ENCODE measurements at regions not wholly inside any gene's neighbourhood (a gene's known extent, or its start where the extent isn't known, plus 50 kb on each side); places are given as distances from the start of the nearest gene placed in this dataset.

- H3K36me3 ChIP-seq: no peaks in the 10 kb centered on the region
- H3K27ac ChIP-seq: no peak overlapping the region
- intact Hi-C loops (cut with DNase I): no loop called here
- no peak for DNase-seq (ENCODE audit: low spot score in 2 of 2)
- H3K27me3 ChIP-seq: no peaks in the 10 kb centered on the region
- no peak for TF ChIP-seq CTCF (IDR thresholded peaks at IDR 0.05)
- no peaks in the 10 kb centered on the region for H3K9me3 ChIP-seq
- H3K4me3 ChIP-seq: no peak overlapping the region
- no peaks in the 10 kb centered on the region for H3K4me1 ChIP-seq
Measured at GRCh38 chr6:120411394-120411793, 922.9 kb downstream of the TBC1D32 start.

GRCh38 chr6:120410586-120410985 lies 923.7 kb downstream of the TBC1D32 start:
- no peaks in the 10 kb centered on the region for H3K9me3 ChIP-seq
- intact Hi-C loops (cut with DNase I): no loop called here
- H3K27me3 ChIP-seq: no peaks in the 10 kb centered on the region
- H3K36me3 ChIP-seq: no peaks in the 10 kb centered on the region
- H3K4me1 ChIP-seq: no peaks in the 10 kb centered on the region
- no peak for DNase-seq (ENCODE audit: low spot score in 2 of 2)
- H3K27ac ChIP-seq: no peak overlapping the region
- H3K4me3 ChIP-seq: no peak overlapping the region
- TF ChIP-seq CTCF (IDR thresholded peaks at IDR 0.05): no peak

- intact Hi-C loops (cut with DNase I): no loop called here
Measured at GRCh38 chr6:120407696-120408095, 926.6 kb downstream of the TBC1D32 start.

GRCh38 chr6:120405947-120406346 lies 928.3 kb downstream of the TBC1D32 start:
- H3K27me3 ChIP-seq: no peaks in the 10 kb centered on the region
- H3K36me3 ChIP-seq: no peaks in the 10 kb centered on the region
- intact Hi-C loops (cut with DNase I): no loop called here
- H3K4me1 ChIP-seq: no peaks in the 10 kb centered on the region
- TF ChIP-seq CTCF (IDR thresholded peaks at IDR 0.05): no peak
- no peak overlapping the region for H3K27ac ChIP-seq
- DNase-seq (ENCODE audit: low spot score in 2 of 2): no peak
- no peaks in the 10 kb centered on the region for H3K9me3 ChIP-seq
- H3K4me3 ChIP-seq: no peak overlapping the region

More at GRCh38 chr6:120407696-120408095, 926.6 kb downstream of the TBC1D32 start:
- no peak overlapping the region for H3K27ac ChIP-seq
- no peaks in the 10 kb centered on the region for H3K27me3 ChIP-seq
- H3K9me3 ChIP-seq: no peaks in the 10 kb centered on the region
- TF ChIP-seq CTCF (IDR thresholded peaks at IDR 0.05): no peak
- DNase-seq (ENCODE audit: low spot score in 2 of 2): no peak
- H3K4me1 ChIP-seq: no peaks in the 10 kb centered on the region
- no peaks in the 10 kb centered on the region for H3K36me3 ChIP-seq
- H3K4me3 ChIP-seq: no peak overlapping the region

GRCh38 chr6:120395784-120396183 lies 938.5 kb downstream of the TBC1D32 start:
- H3K9me3 ChIP-seq: no peaks in the 10 kb centered on the region
- no peak overlapping the region for H3K27ac ChIP-seq
- H3K4me3 ChIP-seq: no peak overlapping the region
- intact Hi-C loops (cut with DNase I): no loop called here
- TF ChIP-seq CTCF (IDR thresholded peaks at IDR 0.05): no peak
- DNase-seq (ENCODE audit: low spot score in 2 of 2): no peak
- no peaks in the 10 kb centered on the region for H3K36me3 ChIP-seq
- no peaks in the 10 kb centered on the region for H3K4me1 ChIP-seq
- H3K27me3 ChIP-seq: no peaks in the 10 kb centered on the region

- no peaks in the 10 kb centered on the region for H3K27me3 ChIP-seq
- H3K36me3 ChIP-seq: no peaks in the 10 kb centered on the region
- DNase-seq (ENCODE audit: low spot score in 2 of 2): no peak
- intact Hi-C loops (cut with DNase I): no loop called here
- H3K27ac ChIP-seq: no peak overlapping the region
- no peak for TF ChIP-seq CTCF (IDR thresholded peaks at IDR 0.05)
- H3K4me1 ChIP-seq: no peaks in the 10 kb centered on the region
- no peaks in the 10 kb centered on the region for H3K9me3 ChIP-seq
- H3K4me3 ChIP-seq: no peak overlapping the region
Measured at GRCh38 chr6:120395330-120395729, 939.0 kb downstream of the TBC1D32 start.

All from ascending aorta (tissue), 2 donors.